TTC549 (cell line): ENCODE measurements at regions not wholly inside any gene's neighbourhood (a gene's known extent, or its start where the extent isn't known, plus 50 kb on each side); places are given as distances from the start of the nearest gene placed in this dataset.
"Not testable (repeated sequence)": the region's sequence is repeated elsewhere in the genome, so short reads cannot be mapped to it uniquely, and the experiment has no call there.

ENCODE experiments used
- FAIRE-seq: peaks from 2 replicates; lab custom pipeline; 2012; peaks lifted over from hg19 to GRCh38; lab: Jason Lieb, UNC

GRCh38 chr7:67916571-67917436, 920.2 kb downstream of the TYW1 start:
- no peak for FAIRE-seq

DNA sequence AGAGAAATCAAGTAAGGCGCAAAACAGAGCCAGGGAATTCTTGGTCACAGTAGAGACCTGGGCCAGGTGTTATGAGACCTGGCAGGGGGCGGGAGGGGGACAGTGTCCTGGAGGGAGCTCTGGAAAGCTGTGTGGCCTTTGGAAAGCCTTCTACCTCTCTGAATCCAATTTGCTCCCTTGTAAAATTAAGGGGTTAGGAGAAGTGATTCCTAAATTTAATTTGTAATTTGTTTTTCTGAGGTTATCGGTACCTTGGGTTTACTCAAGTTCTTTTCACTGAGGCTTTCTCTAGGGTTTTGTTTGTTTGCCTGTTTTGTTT, 920.8 kb downstream of the TYW1 start:
- no peak for FAIRE-seq

DNA sequence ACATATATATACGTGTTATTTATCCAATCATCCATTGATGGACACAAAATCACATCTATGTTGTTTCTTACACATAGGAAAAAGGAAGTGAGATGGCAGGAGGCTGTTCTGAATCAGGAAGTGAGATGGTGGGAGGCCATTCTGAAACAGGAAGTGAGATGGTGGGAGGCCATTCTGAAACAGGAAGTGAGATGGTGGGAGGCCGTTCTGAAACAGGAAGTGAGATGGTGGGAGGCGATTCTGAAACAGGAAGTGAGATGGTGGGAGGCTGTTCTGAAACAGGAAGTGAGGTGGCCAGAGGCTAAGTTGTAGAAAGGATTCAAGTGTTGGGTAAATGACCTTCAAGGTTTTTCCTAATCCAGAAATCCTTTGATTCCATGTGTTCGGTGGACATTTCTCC, 921.5 kb downstream of the TYW1 start:
- no peak for FAIRE-seq

GRCh38 chr7:67923286-67923685, 926.7 kb downstream of the TYW1 start:
- FAIRE-seq: no peak

GRCh38 chr7:67928141-67928540, 931.5 kb downstream of the TYW1 start:
- no peak for FAIRE-seq

DNA sequence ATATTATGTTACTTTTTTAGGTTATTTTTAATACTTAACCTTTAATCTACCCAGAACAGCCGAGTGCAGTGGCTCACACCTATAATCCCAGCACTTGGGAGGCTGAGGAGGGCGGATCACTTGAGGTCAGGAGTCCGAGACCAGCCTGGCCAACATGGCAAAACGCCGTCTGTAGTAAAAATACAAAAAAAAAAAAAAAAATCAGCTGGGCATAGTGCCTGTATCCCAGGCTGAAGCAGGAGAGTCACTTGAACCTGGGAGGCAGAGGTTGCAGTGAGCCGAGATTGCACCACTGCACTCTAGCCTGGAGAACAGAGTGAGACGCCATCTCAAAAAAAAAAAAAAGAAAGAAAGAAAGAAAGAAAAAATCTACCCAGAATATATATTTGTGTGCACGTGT, 939.8 kb downstream of the TYW1 start:
- FAIRE-seq: not testable (repeated sequence)

- no peak for FAIRE-seq
Observed at GRCh38 chr7:67940400-67940799, 943.8 kb downstream of the TYW1 start.

- FAIRE-seq: no peak
Observed at GRCh38 chr7:67947191-67947590, 950.6 kb downstream of the TYW1 start.

DNA sequence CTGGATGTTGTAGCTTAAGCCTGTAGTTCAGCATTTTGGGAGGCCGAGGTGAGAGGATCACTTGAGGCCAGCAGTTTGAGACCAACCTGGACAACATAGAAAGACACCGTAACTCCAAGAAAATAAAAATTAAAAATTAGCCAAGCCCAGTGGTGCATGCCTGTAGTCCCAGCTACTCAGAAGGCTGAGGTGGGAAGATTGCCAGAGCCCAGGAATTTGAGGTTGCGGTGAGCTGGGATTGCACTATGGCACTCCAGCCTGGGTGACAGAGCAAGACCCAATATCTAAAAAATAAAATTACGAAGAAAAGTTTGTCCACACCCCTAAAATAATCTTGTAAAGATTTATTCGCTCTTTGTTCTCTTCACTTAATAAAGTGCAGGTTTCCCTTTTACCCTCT, 951.0 kb downstream of the TYW1 start:
- FAIRE-seq: no peak

DNA sequence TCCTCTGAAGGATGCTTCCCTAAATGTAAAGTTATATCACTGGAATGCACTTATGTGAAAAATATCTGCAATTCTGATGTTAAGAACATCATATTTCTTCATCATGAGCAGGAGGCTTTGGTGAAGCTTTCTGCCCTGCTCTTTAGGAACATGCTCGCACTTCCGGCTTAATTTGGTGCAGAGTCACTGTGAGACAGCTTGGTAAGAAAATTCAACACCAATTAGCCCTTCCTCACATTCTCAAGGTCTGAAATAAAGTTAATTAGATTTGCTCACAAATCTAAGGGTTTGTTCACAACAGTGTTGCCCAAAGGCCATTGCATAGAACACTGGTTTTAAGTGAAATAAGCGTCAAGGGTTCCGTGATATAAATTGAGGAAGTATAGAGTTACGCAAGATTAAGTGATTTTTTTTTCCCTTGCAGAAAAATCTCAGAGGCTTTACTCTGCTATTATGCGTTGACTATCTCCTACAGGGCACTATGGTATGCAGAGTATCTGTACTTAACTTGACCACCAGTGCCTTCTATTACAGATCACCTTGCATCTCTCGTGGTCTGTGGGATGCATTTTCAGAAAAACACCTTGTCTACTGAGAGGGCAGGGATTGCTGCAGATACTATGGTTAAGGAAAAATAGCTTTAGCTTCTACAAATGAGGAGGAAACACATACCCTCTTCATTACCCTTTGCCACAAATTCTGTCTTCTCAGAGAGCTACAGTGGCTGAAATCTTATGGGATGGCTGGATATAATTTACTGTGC, 953.9 kb downstream of the TYW1 start:
- no peak for FAIRE-seq

- no peak for FAIRE-seq
Observed at GRCh38 chr7:67955061-67955460, 958.4 kb downstream of the TYW1 start.

DNA sequence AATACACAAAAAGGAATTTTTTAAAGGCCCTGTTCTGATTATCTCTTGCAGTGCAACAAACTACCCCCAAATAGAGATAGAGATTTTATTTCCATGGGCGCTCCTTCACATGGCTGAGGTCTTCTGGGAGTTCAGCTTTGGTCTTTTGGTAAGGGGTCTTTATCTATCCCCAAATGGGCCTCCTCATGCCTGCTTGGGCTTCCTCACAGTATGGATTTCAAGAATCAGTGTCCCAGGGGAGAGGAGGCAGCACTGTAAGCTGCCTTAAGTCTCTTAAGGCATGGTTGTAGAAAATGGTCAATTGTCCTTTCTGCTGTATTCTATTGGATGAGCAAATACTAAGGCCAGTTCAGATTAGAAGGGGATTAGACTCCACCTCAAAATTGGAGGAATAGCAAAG, 966.2 kb downstream of the TYW1 start:
- FAIRE-seq: no peak

GRCh38 chr7:67976490-67976889, 979.9 kb downstream of the TYW1 start:
- FAIRE-seq: no peak

- FAIRE-seq: no peak
Observed at GRCh38 chr7:67983486-67983885, 986.9 kb downstream of the TYW1 start.

DNA sequence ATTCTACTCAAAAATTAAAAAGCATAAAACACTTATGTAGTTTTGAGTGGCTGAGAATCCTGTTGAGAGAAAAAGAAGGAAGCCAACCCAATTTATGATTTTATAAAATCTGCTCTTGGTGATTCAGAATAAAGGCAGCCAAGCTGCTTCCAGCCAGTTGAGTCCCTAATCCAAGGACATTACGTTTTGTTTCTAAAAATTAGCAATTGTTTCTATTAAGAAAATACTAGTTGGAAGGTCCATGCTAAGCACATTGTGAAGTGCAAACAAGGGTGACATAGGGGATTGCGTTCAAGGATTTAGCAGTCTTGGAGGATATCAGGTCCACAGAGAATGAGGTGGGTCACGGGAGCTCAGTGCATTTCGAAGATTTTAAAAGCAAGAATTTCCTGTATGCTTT, 987.7 kb downstream of the TYW1 start:
- FAIRE-seq: no peak

DNA sequence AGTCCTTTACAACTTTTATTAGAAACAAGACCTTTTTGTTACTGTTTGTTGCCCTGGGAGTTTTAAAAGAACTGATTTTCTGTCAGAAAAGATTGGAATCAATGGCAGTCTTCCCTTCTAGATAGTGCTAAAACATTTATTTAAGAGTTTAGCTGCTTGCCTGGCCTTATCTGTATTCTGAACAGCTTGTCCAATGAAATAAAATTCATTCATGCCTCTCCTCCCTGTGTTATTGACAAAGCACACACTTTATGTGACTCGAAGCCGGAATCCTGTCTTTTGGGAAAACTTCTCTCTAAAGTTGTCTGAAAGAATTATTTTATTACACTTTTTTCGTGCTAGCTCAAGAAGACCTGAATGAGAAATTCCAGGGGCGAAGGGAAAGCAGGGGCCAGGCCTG, 992.5 kb downstream of the TYW1 start:
- no peak for FAIRE-seq

DNA sequence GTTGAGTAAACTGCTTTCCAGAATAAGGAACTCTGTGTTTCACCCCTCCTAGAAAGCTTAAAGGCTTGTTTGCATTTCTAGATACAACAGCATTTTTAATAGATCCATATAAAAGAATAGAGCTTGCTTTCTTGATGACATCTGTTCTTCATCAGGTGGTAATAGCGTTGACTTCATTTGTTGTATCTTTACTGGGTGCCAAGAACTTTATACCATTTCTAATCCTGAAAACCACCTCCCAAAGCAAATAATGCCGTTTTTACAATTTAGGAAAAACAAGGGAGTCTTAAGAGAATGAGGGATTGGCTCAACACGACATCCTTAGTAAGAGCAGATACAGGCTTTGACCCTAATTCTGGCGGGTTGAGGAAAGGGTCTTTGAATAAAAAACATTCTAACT, 993.4 kb downstream of the TYW1 start:
- FAIRE-seq: no peak

DNA sequence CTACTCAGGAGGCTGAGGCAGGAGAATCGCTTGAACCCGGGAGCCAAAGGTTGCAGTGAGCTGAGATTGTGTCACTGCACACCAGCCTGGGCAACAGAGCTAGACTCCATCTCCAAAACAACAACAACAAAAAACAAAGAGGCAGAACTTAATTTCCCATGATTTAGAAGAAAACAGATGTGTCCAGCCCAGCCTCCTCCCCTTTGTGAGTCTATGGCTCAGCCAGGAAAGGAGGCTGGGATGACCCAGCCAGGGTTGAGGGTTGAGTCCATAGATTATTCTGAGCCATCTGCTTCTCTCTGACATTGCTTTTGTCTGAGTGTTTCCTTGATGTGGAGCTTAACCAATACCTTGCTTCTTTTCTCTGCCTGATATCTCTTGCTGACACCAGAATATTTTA, 994.1 kb downstream of the TYW1 start:
- FAIRE-seq: no peak

DNA sequence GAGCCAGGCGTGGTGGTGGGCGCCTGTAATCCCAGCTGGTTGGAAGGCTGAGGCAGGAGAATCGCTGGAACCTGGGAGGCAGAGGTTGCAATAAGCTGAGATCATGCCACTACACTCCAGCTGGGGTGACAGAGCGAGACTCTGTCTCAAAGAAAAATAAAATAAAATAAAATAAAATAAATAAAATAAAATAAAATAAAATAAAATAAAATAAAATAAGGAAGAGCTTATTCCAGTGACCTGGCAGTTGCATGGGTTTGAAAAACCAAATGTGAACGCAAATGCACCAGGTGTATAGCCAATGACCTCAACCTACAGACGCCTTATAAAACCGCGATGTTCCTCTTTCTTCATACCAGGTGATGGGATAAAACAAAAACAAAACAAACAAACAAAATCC, 995.7 kb downstream of the TYW1 start:
- FAIRE-seq: no peak

DNA sequence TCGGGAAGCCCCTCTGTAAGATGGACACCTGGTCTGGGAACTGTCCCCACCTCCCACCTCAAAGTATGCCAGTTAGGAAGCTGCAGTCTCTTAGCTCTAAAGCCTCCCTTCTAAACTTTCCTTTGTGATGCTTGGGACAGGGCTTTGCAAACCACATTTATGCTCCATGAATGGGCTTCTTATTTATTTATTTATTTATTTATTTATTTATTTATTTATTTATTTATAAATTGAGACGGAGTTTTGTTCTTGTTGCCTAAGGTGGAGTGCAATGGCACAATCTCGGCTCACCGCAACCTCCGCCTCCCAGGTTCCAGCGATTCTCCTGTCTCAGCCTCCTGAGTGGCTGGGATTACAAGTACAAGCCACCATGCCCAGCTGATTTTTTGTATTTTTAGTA, 1009.4 kb downstream of the TYW1 start:
- FAIRE-seq: no peak

GRCh38 chr7:68006619-68007018, 1010.0 kb downstream of the TYW1 start:
- FAIRE-seq: no peak

DNA sequence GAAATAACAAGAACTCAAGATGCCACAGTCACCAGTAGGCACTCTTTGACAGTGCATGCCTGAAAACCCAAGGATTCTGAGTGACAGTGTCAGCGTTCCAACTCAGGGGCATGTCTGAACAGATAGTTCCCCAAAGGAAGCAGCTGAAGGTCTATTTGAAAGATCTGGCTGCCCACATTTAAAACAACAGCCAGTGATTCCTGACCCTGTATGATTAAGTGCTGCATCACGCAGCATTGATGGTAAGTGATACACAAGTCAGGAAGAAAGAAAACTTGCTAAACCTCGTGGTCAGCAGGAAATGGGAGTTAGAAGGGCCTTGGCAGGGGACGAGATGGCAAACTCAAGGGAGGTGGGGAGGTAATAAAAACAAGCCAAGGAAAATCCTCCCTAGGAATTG, 1013.1 kb downstream of the TYW1 start:
- no peak for FAIRE-seq

DNA sequence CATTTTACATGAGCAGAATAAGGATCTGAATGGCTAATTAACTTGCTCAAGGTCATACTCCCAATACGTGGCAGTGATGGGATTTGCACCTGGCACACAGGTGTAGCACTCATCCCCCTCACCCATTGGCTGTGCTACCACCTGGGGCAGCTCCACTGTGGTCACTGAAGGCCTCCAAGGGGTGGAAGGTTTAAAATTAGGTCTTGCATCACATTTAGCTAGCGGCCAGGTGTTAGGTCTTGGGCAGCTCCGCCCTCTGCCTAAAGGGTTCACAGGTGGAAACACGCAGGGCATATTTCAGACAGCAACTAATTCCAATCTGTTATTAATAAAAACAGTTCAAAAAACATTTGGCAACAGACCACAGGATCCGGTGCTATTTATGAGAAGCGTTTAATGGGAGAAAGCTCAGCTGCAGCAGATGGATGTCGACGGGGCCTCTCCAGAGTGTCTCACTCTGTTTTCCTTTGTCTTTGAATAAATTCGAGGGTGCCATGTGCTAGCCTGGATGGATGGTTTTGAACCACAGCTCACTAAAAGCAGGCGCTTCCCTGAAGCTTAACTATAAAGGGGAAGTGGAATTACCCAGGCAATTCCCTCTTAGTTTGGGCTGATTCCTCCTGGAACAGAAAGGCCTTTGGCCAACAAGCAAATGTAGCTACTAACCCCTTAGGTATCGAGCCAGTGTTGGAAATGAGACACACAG, 1017.6 kb downstream of the TYW1 start:
- FAIRE-seq: no peak
